Left lung (tissue), 4 donors: ENCODE measurements at regions not wholly inside any gene's neighbourhood (a gene's known extent, or its start where the extent isn't known, plus 50 kb on each side); places are given as distances from the start of the nearest gene placed in this dataset.
A peak's percentile ranks its signal among the peaks of the same experiment; 100 is the strongest.

Experiments used
- ATAC-seq: fragments of 200-7000 bp; cut with Tn5 transposase; one replicate; pipeline ENCODE4 v1.9.1; 2020; ENCODE audit warnings: moderate library complexity
- DNase-seq, 4 donors: peaks; one replicate each; pipeline ENCODE4 v3.0.0-alpha.2; 2013 to 2020
- H3K27ac ChIP-seq, 2 donors: fragments of 200-600 bp; sonication (generic) in 1 of 2; one replicate each; pipeline versions ENCODE4 v1.5.0 to v1.8.0; 2020 to 2021
- H3K27me3 ChIP-seq, 2 donors: fragments of 200-600 bp; sonication (generic) in 1 of 2; one replicate each; pipeline versions ENCODE4 v1.5.0 to v1.8.0; 2020 to 2021
- H3K36me3 ChIP-seq, 2 donors: fragments of 200-600 bp; sonication (generic) in 1 of 2; one replicate each; pipeline versions ENCODE4 v1.5.0 to v1.8.0; 2020 to 2021
- H3K4me1 ChIP-seq, 2 donors: fragments of 200-600 bp; one replicate each; pipeline ENCODE4 v1.8.0; 2021
- H3K4me3 ChIP-seq, 2 donors: fragments of 200-600 bp; sonication (generic) in 1 of 2; one replicate each; pipeline versions ENCODE4 v1.5.0 to v1.8.0; 2020 to 2021; ENCODE audit warnings: mild to moderate bottlenecking in 1 of 2
- H3K9me3 ChIP-seq, 2 donors: fragments of 200-600 bp; sonication (generic) in 1 of 2; one replicate each; pipeline versions ENCODE4 v1.5.0 to v1.8.0; 2020 to 2021
- CTCF ChIP-seq, 2 donors: fragments of 200-600 bp; sonication (generic) in 1 of 2; IDR thresholded peaks; one replicate each; pipeline versions ENCODE4 v1.5.0 to v1.8.0; 2021; ENCODE audit warnings: antibody characterized with exemption in 2 of 2
- intact Hi-C, 2 donors: fragments of 100-400 bp; cut with DNase I; formaldehyde crosslinking; loops; one replicate each; pipeline versions ENCODE4 v1.11.2 to v1.14.2; 2022
- donor health status: DM: no; HTN: yes; CAD: no.
- donor health status: DM: no; HTN: no; CAD: no.

GRCh38 chr4:125956276-125956675 lies 641.5 kb downstream of the FAT4 start:
- ATAC-seq (no peak), DNase-seq (no peak)
- TF ChIP-seq CTCF (IDR thresholded peaks at IDR 0.05) = no peak
- H3K27me3 ChIP-seq = no peaks in the 10 kb centered on the region
- peaks cover 0 to 5% of the 10 kb centered on the region in 2 donors for H3K9me3 ChIP-seq
- intact Hi-C loops = no loop called here
- H3K27ac ChIP-seq = no peak overlapping the region
- H3K4me1 ChIP-seq = no peaks in the 10 kb centered on the region
- no peak overlapping the region for H3K4me3 ChIP-seq
- H3K36me3 ChIP-seq = no peaks in the 10 kb centered on the region

GRCh38 chr4:125958519-125958918 lies 643.8 kb downstream of the FAT4 start:
- H3K9me3 ChIP-seq = peaks cover 0 to 10% of the 10 kb centered on the region in 2 donors
- TF ChIP-seq CTCF (IDR thresholded peaks at IDR 0.05) = no peak
- H3K27ac ChIP-seq = no peak overlapping the region
- H3K36me3 ChIP-seq = no peaks in the 10 kb centered on the region
- H3K4me1 ChIP-seq = no peaks in the 10 kb centered on the region
- intact Hi-C loops = no loop called here
- no peak overlapping the region for H3K4me3 ChIP-seq
- DNase-seq (no peak), ATAC-seq (no peak)
- H3K27me3 ChIP-seq = no peaks in the 10 kb centered on the region

GRCh38 chr4:125961626-125962025 lies 646.9 kb downstream of the FAT4 start:
- ATAC-seq (no peak), DNase-seq (peak in 1 of 4 donors; percentile 43)
- Histone ChIP-seq H3K9me3 (peaks cover 0 to 10% of the 10 kb centered on the region in 2 donors), H3K4me3 (no peak overlapping the region), H3K4me1 (no peaks in the 10 kb centered on the region), H3K27ac (no peak overlapping the region), H3K36me3 (no peaks in the 10 kb centered on the region), H3K27me3 (no peaks in the 10 kb centered on the region)
- TF ChIP-seq CTCF (IDR thresholded peaks at IDR 0.05) = no peak
- intact Hi-C loops = no loop called here

GRCh38 chr4:125975861-125976397 lies 661.2 kb downstream of the FAT4 start:
- no peaks in the 10 kb centered on the region for H3K9me3 ChIP-seq
- no peak overlapping the region for H3K4me3 ChIP-seq
- intact Hi-C loops = no loop called here
- H3K36me3 ChIP-seq = no peaks in the 10 kb centered on the region
- H3K27me3 ChIP-seq = no peaks in the 10 kb centered on the region
- H3K27ac ChIP-seq = no peak overlapping the region
- TF ChIP-seq CTCF (IDR thresholded peaks at IDR 0.05) = no peak
- peak in 2 of 4 donors; percentile 35 to 36 for DNase-seq
- ATAC-seq = no peak
- no peaks in the 10 kb centered on the region for H3K4me1 ChIP-seq

- H3K4me3 ChIP-seq = no peak overlapping the region
- no peak for DNase-seq
- ATAC-seq = no peak
- H3K9me3 ChIP-seq = no peaks in the 10 kb centered on the region
- no peak for TF ChIP-seq CTCF (IDR thresholded peaks at IDR 0.05)
- no peaks in the 10 kb centered on the region for H3K4me1 ChIP-seq
- H3K27me3 ChIP-seq = no peaks in the 10 kb centered on the region
- H3K36me3 ChIP-seq = no peaks in the 10 kb centered on the region
- no peak overlapping the region for H3K27ac ChIP-seq
- intact Hi-C loops = no loop called here
Observed at GRCh38 chr4:125979950-125980349, 665.2 kb downstream of the FAT4 start.
